ENCODE measurements at regions not wholly inside any gene's neighbourhood (a gene's known extent, or its start where the extent isn't known, plus 50 kb on each side); places are given as distances from the start of the nearest gene placed in this dataset.

- no peak for DNase-seq
Measured at GRCh38 chr15:97680606-97681220, 279.8 kb upstream of the ARRDC4 start.

GRCh38 chr15:97683831-97684230 lies 276.7 kb upstream of the ARRDC4 start:
- DNase-seq: no peak

GRCh38 chr15:97684249-97684648 lies 276.3 kb upstream of the ARRDC4 start:
- no peak for DNase-seq

- DNase-seq: no peak
Measured at GRCh38 chr15:97686324-97686723, 274.2 kb upstream of the ARRDC4 start.

GRCh38 chr15:97687654-97688053 lies 272.8 kb upstream of the ARRDC4 start:
- DNase-seq: no peak

- no peak for DNase-seq
Measured at GRCh38 chr15:97688177-97688576, 272.3 kb upstream of the ARRDC4 start.

- no peak for DNase-seq
Measured at GRCh38 chr15:97688886-97689285, 271.6 kb upstream of the ARRDC4 start.

- DNase-seq: no peak
Measured at GRCh38 chr15:97691078-97691477, 269.4 kb upstream of the ARRDC4 start.

- no peak for DNase-seq
Measured at GRCh38 chr15:97691799-97692198, 268.7 kb upstream of the ARRDC4 start.

GRCh38 chr15:97692301-97693015 lies 268.0 kb upstream of the ARRDC4 start:
- no peak for DNase-seq

- no peak for DNase-seq
Measured at GRCh38 chr15:97694456-97694855, 266.0 kb upstream of the ARRDC4 start.

GRCh38 chr15:97703400-97703799 lies 257.1 kb upstream of the ARRDC4 start:
- no peak for DNase-seq

- DNase-seq: no peak
Measured at GRCh38 chr15:97706059-97706458, 254.4 kb upstream of the ARRDC4 start.

- DNase-seq: no peak
Measured at GRCh38 chr15:97708252-97708651, 252.3 kb upstream of the ARRDC4 start.

- DNase-seq: no peak
Measured at GRCh38 chr15:97712530-97712929, 248.0 kb upstream of the ARRDC4 start.

GRCh38 chr15:97717806-97718205 lies 242.7 kb upstream of the ARRDC4 start:
- no peak for DNase-seq

- no peak for DNase-seq
Measured at GRCh38 chr15:97718509-97718908, 242.0 kb upstream of the ARRDC4 start.

GRCh38 chr15:97728791-97729190 lies 231.7 kb upstream of the ARRDC4 start:
- no peak for DNase-seq

- DNase-seq: no peak
Measured at GRCh38 chr15:97729270-97729669, 231.2 kb upstream of the ARRDC4 start.

GRCh38 chr15:97730315-97730714 lies 230.2 kb upstream of the ARRDC4 start:
- DNase-seq: no peak

GRCh38 chr15:97731859-97732258 lies 228.6 kb upstream of the ARRDC4 start:
- no peak for DNase-seq

- no peak for DNase-seq
Measured at GRCh38 chr15:97733373-97733772, 227.1 kb upstream of the ARRDC4 start.

- DNase-seq: no peak
Measured at GRCh38 chr15:97736748-97737147, 223.8 kb upstream of the ARRDC4 start.

- DNase-seq: no peak
Measured at GRCh38 chr15:97745481-97746071, 214.9 kb upstream of the ARRDC4 start.

GRCh38 chr15:97747342-97747741 lies 213.2 kb upstream of the ARRDC4 start:
- DNase-seq: no peak
